HG03025 (cell line): ENCODE measurements at regions not wholly inside any gene's neighbourhood (a gene's known extent, or its start where the extent isn't known, plus 50 kb on each side); places are given as distances from the start of the nearest gene placed in this dataset.

Experiments used
- ATAC-seq: cut with Tn5 transposase; IDR thresholded peaks from one replicate; pipeline ENCODE4 v1.9.1; 2021; ENCODE audit warnings: mild to moderate bottlenecking, moderate library complexity; ENCODE audit not compliant: unreplicated experiment, low FRiP score

- no peak for ATAC-seq
Measured at GRCh38 chr21:15149600-15150224, 84.9 kb upstream of the NRIP1 start.

DNA sequence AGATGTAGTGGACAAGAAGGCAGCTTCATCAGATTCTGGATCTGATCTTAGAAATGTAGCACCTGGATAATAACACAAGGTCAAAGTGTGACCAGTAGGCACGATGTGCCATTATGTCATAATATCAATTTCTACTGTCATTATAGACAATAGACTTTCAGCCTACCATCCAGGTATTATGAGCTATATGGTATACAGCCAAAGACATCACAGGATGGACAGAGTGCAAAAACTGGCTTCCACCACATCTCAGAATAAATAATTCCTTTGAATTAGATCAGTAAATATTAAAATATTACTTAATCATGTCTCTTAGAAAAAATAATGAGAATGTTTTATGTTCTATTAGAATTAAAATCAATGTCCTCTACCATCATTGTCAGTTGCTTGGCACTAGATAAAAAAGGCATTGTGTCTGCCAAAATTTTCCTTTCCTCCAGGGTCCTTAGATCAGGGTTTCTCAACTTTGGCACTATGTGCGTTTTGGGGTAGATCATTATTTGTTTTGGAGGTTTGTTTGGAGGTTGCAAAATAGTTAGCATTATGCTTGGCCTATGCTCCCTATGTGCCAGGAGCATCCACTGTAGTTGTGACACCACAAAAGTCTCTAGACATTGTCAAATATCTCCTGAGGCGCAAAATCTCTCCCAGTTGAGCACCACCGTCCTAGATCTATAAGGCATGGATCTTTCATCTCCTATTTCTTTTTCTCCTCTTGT lies 86.7 kb upstream of the NRIP1 start:
- ATAC-seq: no peak

DNA sequence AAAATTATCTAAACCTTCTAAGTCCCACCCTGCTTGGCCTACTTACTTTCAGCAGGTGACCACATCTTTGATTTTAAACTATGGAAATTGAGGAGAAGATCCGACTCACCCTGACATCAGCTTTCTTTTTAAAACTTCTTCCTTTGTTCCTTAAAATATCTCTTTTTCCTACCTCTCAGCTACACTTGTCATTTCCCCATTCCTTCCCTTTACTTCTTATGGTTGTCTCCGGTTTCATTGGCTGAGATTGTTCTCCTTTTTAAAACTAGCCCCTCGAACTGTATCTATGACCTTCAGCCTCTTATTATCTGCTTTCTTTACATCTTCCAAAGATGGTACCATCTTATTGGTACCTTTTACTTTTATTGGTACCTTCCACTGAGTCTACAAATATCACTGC lies 87.8 kb upstream of the NRIP1 start:
- no peak for ATAC-seq

DNA sequence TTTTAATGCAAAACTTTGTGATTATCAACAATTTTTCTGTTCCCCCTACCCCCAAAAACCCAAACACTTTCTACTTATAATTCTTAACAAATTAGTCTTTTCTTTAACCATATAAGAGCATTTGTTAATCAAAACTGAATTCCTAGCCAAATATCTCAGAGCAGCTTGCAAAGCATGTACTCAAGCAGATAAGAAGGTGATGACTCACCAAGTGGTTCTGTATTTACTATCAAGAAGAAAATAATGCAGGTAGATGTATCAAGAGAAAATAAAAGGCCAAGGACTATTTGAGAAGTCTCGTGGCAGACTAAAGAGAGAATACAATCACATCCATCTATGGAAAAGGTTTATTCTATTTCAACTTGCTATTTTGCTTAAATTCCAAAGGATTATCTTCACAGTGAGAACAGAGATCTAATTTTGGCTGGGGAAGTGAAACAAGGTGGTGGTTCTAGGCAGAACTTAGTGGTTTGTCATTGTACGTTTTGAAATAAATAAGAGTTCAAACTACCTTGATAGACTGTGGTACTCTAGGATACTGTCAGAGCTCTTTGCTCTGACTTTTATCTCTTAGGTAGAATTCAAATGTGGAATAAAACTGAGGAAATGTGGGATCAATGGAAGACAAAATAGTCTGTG lies 94.7 kb upstream of the NRIP1 start:
- no peak for ATAC-seq

DNA sequence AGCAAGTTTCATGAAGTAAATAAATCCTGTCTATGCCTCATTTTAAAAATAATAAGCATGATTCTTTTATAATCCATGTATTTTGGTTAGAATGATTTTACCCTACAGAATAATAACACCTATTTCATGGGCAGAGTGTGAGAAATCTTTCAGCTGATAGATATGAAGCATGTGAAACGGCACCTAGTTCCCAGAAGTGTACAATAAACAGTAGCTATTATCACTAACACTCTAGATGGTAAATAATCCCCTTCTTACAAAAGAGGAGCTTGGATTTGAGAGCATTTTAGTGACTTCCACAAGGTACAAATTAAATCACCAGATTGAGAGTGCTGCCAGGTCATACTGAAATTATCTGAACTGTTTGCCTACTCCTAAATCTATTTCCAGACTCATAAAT lies 95.3 kb upstream of the NRIP1 start:
- ATAC-seq: no peak

GRCh38 chr21:15162921-15163320 lies 98.1 kb upstream of the NRIP1 start:
- no peak for ATAC-seq

DNA sequence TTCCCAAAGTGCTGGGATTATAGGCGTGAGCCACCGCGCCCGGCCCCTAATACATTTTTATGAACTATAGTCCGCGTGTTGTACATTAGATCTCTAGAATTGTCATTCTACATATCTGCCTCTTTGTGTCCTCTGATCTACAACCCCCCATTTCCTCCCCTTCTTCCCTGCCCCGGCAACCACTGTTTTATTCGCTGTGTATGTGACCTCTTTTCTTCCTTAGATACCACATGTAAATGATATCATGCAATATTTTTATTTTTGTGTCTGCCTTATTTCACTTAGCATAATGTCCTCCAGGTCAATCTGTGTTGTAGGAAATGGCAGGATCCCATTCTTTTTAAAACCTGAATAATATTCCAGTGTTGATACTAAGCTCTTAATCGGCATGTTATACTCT lies 99.5 kb upstream of the NRIP1 start:
- ATAC-seq: no peak

- no peak for ATAC-seq
Measured at GRCh38 chr21:15164678-15165303, 100.0 kb upstream of the NRIP1 start.

GRCh38 chr21:15170614-15171013 lies 105.8 kb upstream of the NRIP1 start:
- ATAC-seq: no peak

GRCh38 chr21:15171546-15171945 lies 106.7 kb upstream of the NRIP1 start:
- no peak for ATAC-seq

DNA sequence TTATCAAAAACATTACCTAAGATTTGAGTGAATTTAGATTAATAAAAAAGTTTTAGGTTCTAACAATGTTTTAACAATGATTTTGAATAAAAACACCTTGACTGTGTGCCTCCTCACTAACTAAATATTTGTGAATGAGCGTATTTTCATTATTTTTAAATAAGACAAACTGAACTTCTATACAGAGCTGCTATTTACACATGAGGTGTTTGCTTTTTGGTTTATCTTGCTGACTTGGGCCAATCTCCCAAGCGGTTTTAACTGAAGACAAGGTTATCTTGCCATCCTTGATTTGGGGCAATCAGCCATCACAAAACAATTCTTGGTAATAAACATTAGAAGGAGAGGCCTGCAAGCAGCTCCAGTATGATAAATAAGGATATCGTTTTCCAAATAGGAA lies 108.2 kb upstream of the NRIP1 start:
- no peak for ATAC-seq

DNA sequence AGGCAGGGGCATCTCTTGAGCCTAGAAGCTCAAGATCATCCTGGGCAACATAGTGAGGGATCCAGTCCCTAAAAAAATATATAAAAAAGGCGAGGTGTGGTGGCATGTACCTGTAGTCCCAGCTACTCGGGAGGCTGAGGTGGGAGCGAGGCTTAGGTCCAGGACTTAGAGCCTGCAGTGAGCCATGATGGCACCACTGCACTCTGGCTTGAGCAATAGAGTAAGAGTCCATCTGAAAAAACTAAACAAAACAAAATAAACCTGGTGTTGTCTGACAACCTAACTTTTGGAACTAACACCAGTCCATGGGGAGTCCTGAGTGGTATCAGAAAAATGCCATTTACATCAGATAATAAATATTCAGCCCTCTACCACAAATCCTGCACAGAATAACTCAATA lies 110.1 kb upstream of the NRIP1 start:
- ATAC-seq: no peak

- ATAC-seq: no peak
Measured at GRCh38 chr21:15182731-15183130, 117.9 kb upstream of the NRIP1 start.

DNA sequence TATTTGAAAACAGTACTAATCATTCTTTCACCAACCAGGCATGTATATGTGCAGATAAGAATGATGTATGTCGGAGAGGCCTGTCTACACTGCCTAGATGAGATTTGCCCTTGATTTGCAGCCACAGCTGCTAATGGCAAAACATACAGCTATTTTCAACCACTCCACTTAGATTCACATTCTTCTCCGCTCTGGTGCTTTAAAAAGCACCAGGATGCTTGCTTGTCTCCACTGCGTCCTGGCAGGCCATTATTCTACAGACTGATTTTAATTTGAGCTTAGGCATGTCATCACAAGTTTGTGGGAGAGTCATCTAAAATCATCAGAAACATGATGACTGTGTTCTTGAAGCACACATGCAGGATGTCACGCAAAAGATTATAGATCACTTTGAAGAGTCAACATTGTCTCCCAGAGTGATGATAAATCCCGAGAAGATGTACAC lies 119.0 kb upstream of the NRIP1 start:
- ATAC-seq: no peak

GRCh38 chr21:15190412-15190811 lies 125.6 kb upstream of the NRIP1 start:
- ATAC-seq: no peak

DNA sequence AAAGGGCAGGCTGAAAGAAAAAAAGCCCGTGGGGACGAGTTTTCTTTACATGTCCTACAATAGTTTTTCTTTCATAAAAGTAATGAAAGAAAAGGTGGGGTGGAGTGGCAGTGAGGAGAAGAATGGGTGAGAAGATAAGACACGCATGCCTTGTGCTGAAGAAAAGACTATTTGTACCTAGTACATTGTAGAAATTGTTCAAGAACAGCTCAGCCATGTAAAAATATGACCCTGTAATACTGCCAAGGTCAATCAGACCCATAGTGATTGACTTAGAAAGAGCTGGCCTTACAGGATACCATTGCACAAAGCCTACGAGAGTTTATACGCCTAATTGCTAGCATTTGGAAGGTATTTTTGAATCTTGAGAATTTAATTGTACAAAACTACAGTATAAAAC lies 126.0 kb upstream of the NRIP1 start:
- no peak for ATAC-seq

DNA sequence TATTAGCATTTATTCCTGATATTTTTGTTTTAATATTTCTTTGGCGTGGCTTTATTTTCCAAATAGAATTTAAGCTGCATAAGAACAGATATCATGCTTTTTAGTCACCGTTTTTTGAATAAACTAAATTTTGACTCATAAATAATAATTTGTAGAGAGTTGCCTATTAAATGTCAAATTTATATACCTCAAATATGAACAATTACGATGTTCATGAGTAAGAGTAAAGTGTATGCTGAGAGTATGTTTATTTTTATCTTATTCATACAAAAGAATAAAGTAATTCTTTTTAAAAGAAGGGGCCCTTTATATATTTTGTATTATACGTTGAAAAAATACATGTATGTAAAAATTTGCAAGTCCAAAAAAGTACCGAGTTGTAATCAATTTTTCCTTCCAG lies 126.5 kb upstream of the NRIP1 start:
- no peak for ATAC-seq

- ATAC-seq: no peak
Measured at GRCh38 chr21:15192243-15192642, 127.4 kb upstream of the NRIP1 start.

DNA sequence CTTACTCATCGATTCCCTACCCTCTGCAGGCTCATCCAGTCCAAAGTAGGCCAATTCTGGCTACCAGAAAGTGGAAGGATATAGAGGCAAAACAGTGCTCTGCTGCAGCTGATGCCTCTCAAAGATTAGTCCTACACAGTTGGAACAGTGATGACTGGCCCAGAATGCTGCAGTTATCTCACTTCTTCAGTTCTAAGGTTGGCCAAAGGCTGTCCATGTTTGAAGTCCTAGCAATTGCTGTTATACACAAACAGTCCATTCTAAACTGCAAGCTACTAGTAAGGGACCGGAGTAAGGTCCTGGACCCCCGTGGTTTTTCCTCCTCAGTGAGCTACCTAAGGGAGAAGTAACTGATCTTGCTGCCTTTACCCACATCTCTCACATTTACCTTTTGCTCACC lies 129.1 kb upstream of the NRIP1 start:
- ATAC-seq: no peak

DNA sequence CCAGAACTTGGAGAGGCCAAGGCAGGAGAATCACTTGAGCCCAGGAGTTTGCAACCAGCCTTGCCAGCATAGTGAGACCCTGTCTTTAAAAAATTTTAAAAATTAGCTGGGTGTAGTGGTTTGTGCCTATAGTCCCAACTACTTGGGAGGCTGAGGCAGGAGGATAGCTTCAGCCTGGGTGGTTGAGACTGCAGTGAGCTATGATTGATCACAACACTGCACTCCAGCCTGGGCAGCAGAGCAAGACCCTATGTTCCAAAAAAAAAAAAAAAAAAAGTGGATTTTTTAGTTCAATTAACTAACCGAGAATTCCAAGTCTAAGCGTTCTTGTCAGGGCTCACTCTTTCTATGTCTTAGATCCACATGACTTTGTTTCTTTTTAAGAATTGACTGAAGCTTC lies 130.3 kb upstream of the NRIP1 start:
- ATAC-seq: no peak

- no peak for ATAC-seq
Measured at GRCh38 chr21:15195768-15196167, 131.0 kb upstream of the NRIP1 start.

DNA sequence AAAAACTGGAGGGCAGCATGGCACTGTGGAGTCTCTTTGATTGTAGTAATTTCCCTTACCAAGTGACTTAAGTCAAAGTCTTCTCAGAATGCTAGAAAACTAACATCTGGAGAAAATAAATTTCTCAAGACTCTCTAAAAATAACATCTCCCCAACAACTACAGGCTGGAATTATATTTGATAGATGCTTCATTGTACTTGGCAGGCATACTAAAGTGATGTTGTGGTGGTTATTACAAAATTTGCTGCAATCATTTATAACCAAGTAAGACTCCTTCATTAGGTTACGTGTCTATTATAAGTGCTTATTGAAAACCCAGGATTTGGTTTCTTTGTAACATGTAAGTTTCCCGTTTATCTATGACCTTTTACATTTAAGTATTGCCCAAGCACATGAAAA lies 132.9 kb upstream of the NRIP1 start:
- ATAC-seq: no peak
